ENCODE measurements at regions not wholly inside any gene's neighbourhood (a gene's known extent, or its start where the extent isn't known, plus 50 kb on each side); places are given as distances from the start of the nearest gene placed in this dataset.

GRCh38 chr1:81420760-81421159, 380.0 kb upstream of the ADGRL2 start:
- H3K4me2 ChIP-seq (ENCODE audit: low read depth, low read length), result no peak overlapping the region
- no peak overlapping the region for H3K4me3 ChIP-seq (replicated peaks in 1 of 3; ENCODE audit: insufficient read depth in 1 of 3, low read depth in 2 of 3, low read length in 3 of 3)
- WGBS (ENCODE audit: low lambda C conversion rate), result 0% methylated on average over 2 of the region's 2 CpGs
- peaks cover 24% of the 10 kb centered on the region; the same call in 1 of the 2 replicates for H3K9me3 ChIP-seq (ENCODE audit: low read length)
- H3K9ac ChIP-seq (ENCODE audit: insufficient read depth, low read depth, low read length), result no peak overlapping the region
- H2AFZ ChIP-seq (ENCODE audit: low read length), result no peak overlapping the region
- ATAC-seq, result no peak
- ChIA-PET CTCF (ENCODE audit: low intra/inter-chr PET ratio, low total read pairs) (no interaction called here), POLR2A (no interaction called here)
- no peaks in the 10 kb centered on the region for H3K27me3 ChIP-seq (ENCODE audit: control insufficient read depth in 1 of 2, insufficient read depth in 2 of 2, low read length in 2 of 2)
- no peaks in the 10 kb centered on the region for H4K20me1 ChIP-seq (ENCODE audit: insufficient read depth, low read length)
- no peak for FAIRE-seq
- H3K4me1 ChIP-seq (ENCODE audit: insufficient read depth, low read length), result no peaks in the 10 kb centered on the region
- H3K79me2 ChIP-seq (ENCODE audit: insufficient read depth, low read length), result no peaks in the 10 kb centered on the region
- H3K36me3 ChIP-seq (replicated peaks in 1 of 2; ENCODE audit: control insufficient read depth in 1 of 2, insufficient read depth in 2 of 2, low read length in 2 of 2), result no peaks in the 10 kb centered on the region
- in situ Hi-C loops (cut with HindIII; ENCODE audit: extremely low pct_ligation_motif_present, low pct_unique_long_range_greater_than_20kb), result no loop called here
- no peak for DNase-seq (ENCODE audit: low spot score)
- BruUV-seq (replicated peaks), result no TSS peak
- no peak overlapping the region for H3K27ac ChIP-seq (ENCODE audit: extremely low read length, insufficient read depth, low read length)
- intact Hi-C loops (cut with micrococcal nuclease; ENCODE audit: unreplicated experiment), result no loop called here
- TF ChIP-seq ZBTB20 (CRISPR knock-in tag; IDR thresholded peaks at IDR 0.05; ENCODE audit: borderline replicate concordance, low read depth) (no peak), ARID4A (CRISPR knock-in tag; IDR thresholded peaks at IDR 0.05; ENCODE audit: borderline replicate concordance) (no peak), ZBTB39 (CRISPR knock-in tag; IDR thresholded peaks at IDR 0.05) (no peak), ZNF556 (CRISPR knock-in tag; IDR thresholded peaks at IDR 0.05; ENCODE audit: borderline replicate concordance) (no peak), ZNF501 (CRISPR knock-in tag; IDR thresholded peaks at IDR 0.05) (no peak), ZNF609 (CRISPR knock-in tag; IDR thresholded peaks at IDR 0.05; ENCODE audit: borderline replicate concordance) (no peak), HNF4G (IDR thresholded peaks at IDR 0.05; ENCODE audit: borderline replicate concordance, low read depth, low read length) (no peak), HNF4G (CRISPR knock-in tag; IDR thresholded peaks at IDR 0.05; ENCODE audit: borderline replicate concordance, low read depth) (no peak), PHF20 (CRISPR knock-in tag; IDR thresholded peaks at IDR 0.05) (no peak), KDM1A (CRISPR knock-in tag; IDR thresholded peaks at IDR 0.05) (no peak), BCLAF1 (IDR thresholded peaks at IDR 0.05) (no peak)

Data from HepG2 (cell line).